ENCODE measurements at regions not wholly inside any gene's neighbourhood (a gene's known extent, or its start where the extent isn't known, plus 50 kb on each side); places are given as distances from the start of the nearest gene placed in this dataset.

DNA sequence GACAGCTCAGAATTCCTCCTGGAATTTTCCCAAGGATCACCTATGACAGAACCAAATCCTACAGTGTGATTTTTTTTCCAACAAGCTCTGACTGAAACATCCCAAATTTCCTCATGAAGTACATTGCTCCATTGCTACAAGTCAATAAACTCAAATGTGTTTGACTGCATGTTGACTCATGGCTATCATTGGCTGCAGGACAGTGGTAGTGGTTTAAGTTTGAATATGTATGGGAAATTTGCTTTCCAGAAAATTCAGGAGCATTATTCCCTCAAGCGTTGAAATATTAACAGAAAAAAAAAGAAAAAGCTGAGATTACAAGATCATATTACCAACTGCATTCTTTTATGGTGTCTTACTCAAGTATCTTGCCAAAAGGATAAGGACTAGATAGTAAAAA lies 402.8 kb upstream of the DSEL start:
- TF ChIP-seq, protein P1, sequence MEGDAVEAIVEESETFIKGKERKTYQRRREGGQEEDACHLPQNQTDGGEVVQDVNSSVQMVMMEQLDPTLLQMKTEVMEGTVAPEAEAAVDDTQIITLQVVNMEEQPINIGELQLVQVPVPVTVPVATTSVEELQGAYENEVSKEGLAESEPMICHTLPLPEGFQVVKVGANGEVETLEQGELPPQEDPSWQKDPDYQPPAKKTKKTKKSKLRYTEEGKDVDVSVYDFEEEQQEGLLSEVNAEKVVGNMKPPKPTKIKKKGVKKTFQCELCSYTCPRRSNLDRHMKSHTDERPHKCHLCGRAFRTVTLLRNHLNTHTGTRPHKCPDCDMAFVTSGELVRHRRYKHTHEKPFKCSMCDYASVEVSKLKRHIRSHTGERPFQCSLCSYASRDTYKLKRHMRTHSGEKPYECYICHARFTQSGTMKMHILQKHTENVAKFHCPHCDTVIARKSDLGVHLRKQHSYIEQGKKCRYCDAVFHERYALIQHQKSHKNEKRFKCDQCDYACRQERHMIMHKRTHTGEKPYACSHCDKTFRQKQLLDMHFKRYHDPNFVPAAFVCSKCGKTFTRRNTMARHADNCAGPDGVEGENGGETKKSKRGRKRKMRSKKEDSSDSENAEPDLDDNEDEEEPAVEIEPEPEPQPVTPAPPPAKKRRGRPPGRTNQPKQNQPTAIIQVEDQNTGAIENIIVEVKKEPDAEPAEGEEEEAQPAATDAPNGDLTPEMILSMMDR (IDR thresholded peaks at IDR 0.05) = no peak
- TF ChIP-seq POLR2A (IDR thresholded peaks at IDR 0.05) = no peak
- TF ChIP-seq POLR2AphosphoS5 (IDR thresholded peaks at IDR 0.05) = no peak
